ENCODE measurements at regions not wholly inside any gene's neighbourhood (a gene's known extent, or its start where the extent isn't known, plus 50 kb on each side); places are given as distances from the start of the nearest gene placed in this dataset.

- no peak for TF ChIP-seq CTCF (IDR thresholded peaks at IDR 0.05)
- no peak for TF ChIP-seq POLR2A (IDR thresholded peaks at IDR 0.05)
Observed at GRCh38 chr4:181874602-181875001, 368.6 kb upstream of the TENM3 start.
